ENCODE measurements at regions not wholly inside any gene's neighbourhood (a gene's known extent, or its start where the extent isn't known, plus 50 kb on each side); places are given as distances from the start of the nearest gene placed in this dataset.

GRCh38 chr17:77700165-77700881 lies 258.2 kb upstream of the TNRC6C start:
- TF ChIP-seq CEBPB (IDR thresholded peaks at IDR 0.05) (no peak), CREB1 (IDR thresholded peaks at IDR 0.05; ENCODE audit: low read depth) (no peak), RAD21 (IDR thresholded peaks at IDR 0.05; ENCODE audit: low read depth) (no peak), TAF1 (IDR thresholded peaks at IDR 0.05; ENCODE audit: low read depth) (no peak), YY1 (IDR thresholded peaks at IDR 0.05; ENCODE audit: low read depth) (no peak), TEAD4 (IDR thresholded peaks at IDR 0.05) (no peak), NFIC (IDR thresholded peaks at IDR 0.05) (no peak), FOXM1 (IDR thresholded peaks at IDR 0.05; ENCODE audit: borderline replicate concordance, low read depth) (no peak), EP300 (IDR thresholded peaks at IDR 0.05; ENCODE audit: borderline replicate concordance) (no peak), REST (IDR thresholded peaks at IDR 0.05; ENCODE audit: low read depth) (no peak), ZBTB7A (IDR thresholded peaks at IDR 0.05; ENCODE audit: low read depth) (no peak), TCF12 (IDR thresholded peaks at IDR 0.05; ENCODE audit: low read depth) (no peak)
- TF ChIP-seq, protein P1, sequence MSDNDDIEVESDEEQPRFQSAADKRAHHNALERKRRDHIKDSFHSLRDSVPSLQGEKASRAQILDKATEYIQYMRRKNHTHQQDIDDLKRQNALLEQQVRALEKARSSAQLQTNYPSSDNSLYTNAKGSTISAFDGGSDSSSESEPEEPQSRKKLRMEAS (IDR thresholded peaks at IDR 0.05), result no peak

DNA sequence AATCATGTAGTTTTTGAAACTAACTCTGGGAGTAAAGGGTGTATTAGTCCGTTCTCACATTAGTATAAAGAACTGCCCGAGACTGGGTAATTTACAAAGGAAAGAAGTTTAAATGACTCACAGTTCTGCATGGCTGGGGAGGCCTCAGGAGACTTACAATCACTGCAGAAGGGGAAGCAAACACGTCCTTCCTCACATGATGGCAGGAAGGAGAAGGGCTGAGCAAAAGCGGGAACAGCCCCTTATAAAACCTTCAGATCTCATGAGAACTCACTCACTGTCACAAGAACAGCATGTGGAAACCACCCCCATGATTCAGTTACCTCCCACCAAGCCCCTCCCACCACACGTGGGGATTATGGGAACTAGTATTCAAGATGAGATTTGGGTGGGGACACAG lies 256.5 kb upstream of the TNRC6C start:
- TF ChIP-seq YY1 (IDR thresholded peaks at IDR 0.05; ENCODE audit: low read depth), result no peak
- TF ChIP-seq EGR1 (IDR thresholded peaks at IDR 0.05), result no peak
- no peak for TF ChIP-seq CEBPB (IDR thresholded peaks at IDR 0.05)
- TF ChIP-seq TCF12 (IDR thresholded peaks at IDR 0.05; ENCODE audit: low read depth), result no peak
- no peak for TF ChIP-seq ZBTB7A (IDR thresholded peaks at IDR 0.05; ENCODE audit: low read depth)
- no peak for TF ChIP-seq NFIC (IDR thresholded peaks at IDR 0.05)
- TF ChIP-seq REST (IDR thresholded peaks at IDR 0.05; ENCODE audit: low read depth), result no peak
- TF ChIP-seq, protein P1 (IDR thresholded peaks at IDR 0.05), result no peak
- no peak for TF ChIP-seq TAF1 (IDR thresholded peaks at IDR 0.05; ENCODE audit: low read depth)
- no peak for TF ChIP-seq FOXM1 (IDR thresholded peaks at IDR 0.05; ENCODE audit: borderline replicate concordance, low read depth)
- TF ChIP-seq TEAD4 (IDR thresholded peaks at IDR 0.05), result no peak
- TF ChIP-seq CREB1 (IDR thresholded peaks at IDR 0.05; ENCODE audit: low read depth), result no peak
- no peak for TF ChIP-seq RAD21 (IDR thresholded peaks at IDR 0.05; ENCODE audit: low read depth)
- TF ChIP-seq, protein P2, sequence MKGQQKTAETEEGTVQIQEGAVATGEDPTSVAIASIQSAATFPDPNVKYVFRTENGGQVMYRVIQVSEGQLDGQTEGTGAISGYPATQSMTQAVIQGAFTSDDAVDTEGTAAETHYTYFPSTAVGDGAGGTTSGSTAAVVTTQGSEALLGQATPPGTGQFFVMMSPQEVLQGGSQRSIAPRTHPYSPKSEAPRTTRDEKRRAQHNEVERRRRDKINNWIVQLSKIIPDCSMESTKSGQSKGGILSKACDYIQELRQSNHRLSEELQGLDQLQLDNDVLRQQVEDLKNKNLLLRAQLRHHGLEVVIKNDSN (IDR thresholded peaks at IDR 0.05), result no peak
- no peak for TF ChIP-seq EP300 (IDR thresholded peaks at IDR 0.05; ENCODE audit: borderline replicate concordance)

GRCh38 chr17:77704048-77704815 lies 254.3 kb upstream of the TNRC6C start:
- TF ChIP-seq ZBTB7A (IDR thresholded peaks at IDR 0.05; ENCODE audit: low read depth) (no peak), RAD21 (IDR thresholded peaks at IDR 0.05; ENCODE audit: low read depth) (no peak), TCF12 (IDR thresholded peaks at IDR 0.05; ENCODE audit: low read depth) (no peak), FOXM1 (IDR thresholded peaks at IDR 0.05; ENCODE audit: borderline replicate concordance, low read depth) (no peak), REST (IDR thresholded peaks at IDR 0.05; ENCODE audit: low read depth) (no peak), TEAD4 (IDR thresholded peaks at IDR 0.05) (no peak), CREB1 (IDR thresholded peaks at IDR 0.05; ENCODE audit: low read depth) (no peak), CEBPB (IDR thresholded peaks at IDR 0.05) (no peak), EP300 (IDR thresholded peaks at IDR 0.05; ENCODE audit: borderline replicate concordance) (no peak), EGR1 (IDR thresholded peaks at IDR 0.05) (no peak), TAF1 (IDR thresholded peaks at IDR 0.05; ENCODE audit: low read depth) (no peak), YY1 (IDR thresholded peaks at IDR 0.05; ENCODE audit: low read depth) (no peak), NFIC (IDR thresholded peaks at IDR 0.05) (no peak)
- TF ChIP-seq, protein P2 (IDR thresholded peaks at IDR 0.05), result no peak
- TF ChIP-seq, protein P1 (IDR thresholded peaks at IDR 0.05), result no peak

Data from Ishikawa (cell line).